MM.1S (cell line): ENCODE measurements at regions not wholly inside any gene's neighbourhood (a gene's known extent, or its start where the extent isn't known, plus 50 kb on each side); places are given as distances from the start of the nearest gene placed in this dataset.

Experiments used
- DNase-seq: peaks from one replicate; pipeline ENCODE4 v3.0.0-alpha.2; 2015
- H2AFZ ChIP-seq: fragments of 300-600 bp; sonication (generic); 2 replicates; pipeline ENCODE4 v1.6.0; 2016; ENCODE audit warnings: antibody characterized with exemption, low read length
- H3F3A ChIP-seq: fragments of 300-600 bp; sonication (generic); 2 replicates; pipeline ENCODE4 v1.6.1; 2016; ENCODE audit warnings: mild to moderate bottlenecking, antibody characterized with exemption, low read length, moderate library complexity, mixed read lengths; ENCODE audit not compliant: insufficient read depth
- H3K27ac ChIP-seq: fragments of 300-600 bp; sonication (generic); 2 replicates; pipeline ENCODE4 v1.5.1; 2016; ENCODE audit warnings: mild to moderate bottlenecking, low read length
- H3K27me3 ChIP-seq: fragments of 300-600 bp; sonication (generic); replicated peaks from 2 replicates; pipeline ENCODE4 v1.6.0; 2016; ENCODE audit warnings: low read length; ENCODE audit not compliant: insufficient read depth
- H3K36me3 ChIP-seq: fragments of 300-600 bp; sonication (generic); replicated peaks from 2 replicates; pipeline ENCODE4 v1.6.1; 2016; ENCODE audit warnings: mild to moderate bottlenecking, low read length, mixed read lengths; ENCODE audit not compliant: insufficient read depth
- H3K4me1 ChIP-seq: fragments of 300-600 bp; sonication (generic); 2 replicates; pipeline ENCODE4 v1.6.1; 2016; ENCODE audit warnings: low read length, mixed read lengths
- H3K4me2 ChIP-seq: fragments of 300-600 bp; sonication (generic); 2 replicates; pipeline ENCODE4 v1.6.0; 2016; ENCODE audit warnings: low read depth, low read length
- H3K4me3 ChIP-seq: fragments of 300-600 bp; sonication (generic); 2 replicates; pipeline ENCODE4 v1.5.1; 2016; ENCODE audit warnings: low read length, mixed read lengths
- H3K79me2 ChIP-seq: fragments of 300-600 bp; sonication (generic); 2 replicates; pipeline ENCODE4 v1.6.1; 2016; ENCODE audit warnings: mixed run types, low read length, mixed read lengths
- H3K9ac ChIP-seq: fragments of 300-600 bp; sonication (generic); 2 replicates; pipeline ENCODE4 v1.6.1; 2016; ENCODE audit warnings: low read length, mixed read lengths
- H3K9me2 ChIP-seq: fragments of 300-600 bp; sonication (generic); replicated peaks from 2 replicates; pipeline ENCODE4 v1.6.1; 2016; ENCODE audit warnings: mild to moderate bottlenecking, low read length, mixed read lengths; ENCODE audit not compliant: insufficient read depth
- H3K9me3 ChIP-seq: fragments of 300-600 bp; sonication (generic); replicated peaks from 2 replicates; pipeline ENCODE4 v1.6.1; 2016; ENCODE audit warnings: mild to moderate bottlenecking, low read length, mixed read lengths; ENCODE audit not compliant: insufficient read depth
- H4K20me1 ChIP-seq: fragments of 300-600 bp; sonication (generic); 2 replicates; pipeline ENCODE4 v1.6.1; 2016; ENCODE audit warnings: mild to moderate bottlenecking, low read length, moderate library complexity, mixed read lengths; ENCODE audit not compliant: insufficient read depth
- CTCF ChIP-seq: fragments of 300-600 bp; sonication (generic); IDR thresholded peaks from 2 replicates; pipeline ENCODE4 v1.5.1; 2016; ENCODE audit warnings: antibody characterized with exemption, low read length, mixed read lengths
- EZH2 ChIP-seq: fragments of 300-600 bp; sonication (generic); optimal IDR thresholded peaks from 2 replicates; pipeline ENCODE3; 2017; ENCODE audit warnings: low read depth, mild to moderate bottlenecking, antibody characterized with exemption, low read length, mixed read lengths
- EZH2phosphoT487 ChIP-seq: fragments of 300-600 bp; sonication (generic); IDR thresholded peaks from 2 replicates; pipeline ENCODE4 v1.6.1; 2018; ENCODE audit warnings: antibody characterized with exemption, low read length

GRCh38 chr13:80513196-80513595, 172.3 kb upstream of the SPRY2 start:
- H3K4me3 ChIP-seq: no peak overlapping the region
- H3K27ac ChIP-seq: no peak overlapping the region
- DNase-seq: no peak
- H4K20me1 ChIP-seq: no peaks in the 10 kb centered on the region
- no peaks in the 10 kb centered on the region for H3K9me2 ChIP-seq
- TF ChIP-seq EZH2: no peak
- TF ChIP-seq EZH2phosphoT487: no peak
- no peak for TF ChIP-seq CTCF
- no peaks in the 10 kb centered on the region for H3F3A ChIP-seq
- no peak overlapping the region for H3K4me2 ChIP-seq
- no peaks in the 10 kb centered on the region for H3K4me1 ChIP-seq
- H3K36me3 ChIP-seq: no peaks in the 10 kb centered on the region
- no peaks in the 10 kb centered on the region for H3K79me2 ChIP-seq
- H3K9ac ChIP-seq: no peak overlapping the region
- no peaks in the 10 kb centered on the region for H3K9me3 ChIP-seq
- H3K27me3 ChIP-seq: no peaks in the 10 kb centered on the region
- no peak overlapping the region for H2AFZ ChIP-seq

GRCh38 chr13:80510686-80511085, 169.8 kb upstream of the SPRY2 start:
- no peak for DNase-seq
- no peaks in the 10 kb centered on the region for H3F3A ChIP-seq
- H2AFZ ChIP-seq: no peak overlapping the region
- H3K4me3 ChIP-seq: no peak overlapping the region
- H3K36me3 ChIP-seq: no peaks in the 10 kb centered on the region
- no peaks in the 10 kb centered on the region for H3K79me2 ChIP-seq
- H3K9me3 ChIP-seq: no peaks in the 10 kb centered on the region
- H3K27ac ChIP-seq: no peak overlapping the region
- H4K20me1 ChIP-seq: no peaks in the 10 kb centered on the region
- H3K27me3 ChIP-seq: no peaks in the 10 kb centered on the region
- H3K9ac ChIP-seq: no peak overlapping the region
- H3K4me1 ChIP-seq: no peaks in the 10 kb centered on the region
- no peak for TF ChIP-seq EZH2phosphoT487
- no peak for TF ChIP-seq EZH2
- TF ChIP-seq CTCF: no peak
- no peaks in the 10 kb centered on the region for H3K9me2 ChIP-seq
- H3K4me2 ChIP-seq: no peak overlapping the region

DNA sequence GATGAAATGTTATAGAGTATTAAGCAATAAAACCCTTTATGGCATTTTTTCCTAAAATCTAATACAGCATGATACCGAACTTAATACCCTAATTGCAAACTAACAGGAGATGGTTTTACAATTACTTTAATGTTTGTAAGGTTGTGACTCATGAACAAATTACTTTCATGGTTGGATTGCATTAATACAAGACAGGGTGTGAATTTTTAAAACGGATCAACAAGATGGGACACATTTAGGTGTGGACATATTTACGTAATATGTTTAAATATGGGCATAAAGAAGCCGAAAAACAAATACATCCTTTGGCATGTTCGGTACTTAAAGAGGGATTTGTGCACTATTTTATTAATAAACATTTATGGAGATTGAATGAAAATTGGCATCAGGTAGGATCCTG, 168.3 kb upstream of the SPRY2 start:
- TF ChIP-seq EZH2phosphoT487 (no peak), EZH2 (no peak), CTCF (no peak)

More for the DNA sequence above, 168.3 kb upstream of the SPRY2 start:
- Histone ChIP-seq H3F3A (no peaks in the 10 kb centered on the region), H2AFZ (no peak overlapping the region), H4K20me1 (no peaks in the 10 kb centered on the region), H3K27me3 (no peaks in the 10 kb centered on the region), H3K9me2 (no peaks in the 10 kb centered on the region), H3K9me3 (no peaks in the 10 kb centered on the region), H3K4me3 (no peak overlapping the region), H3K9ac (no peak overlapping the region), H3K4me1 (no peaks in the 10 kb centered on the region), H3K79me2 (no peaks in the 10 kb centered on the region), H3K4me2 (no peak overlapping the region), H3K27ac (no peak overlapping the region), H3K36me3 (no peaks in the 10 kb centered on the region)
- DNase-seq: no peak
